Body of pancreas (tissue), 4 donors: ENCODE measurements at regions not wholly inside any gene's neighbourhood (a gene's known extent, or its start where the extent isn't known, plus 50 kb on each side); places are given as distances from the start of the nearest gene placed in this dataset.

ENCODE experiments used
- POLR2A ChIP-seq, 3 donors: fragments of 450-650 bp; IDR thresholded peaks; one replicate each; pipeline ENCODE4 v1.6.1; 2016; ENCODE audit warnings: antibody characterized with exemption in 3 of 3, mild to moderate bottlenecking in 2 of 3
- TF ChIP-seq, protein P1 (sequence below), 7 experiments: fragments of 450-650 bp in 4 of 7; fragments of 200-600 bp in 3 of 7; sonication (generic) in 3 of 7; IDR thresholded peaks; one replicate each; pipeline ENCODE4 v1.5.1; 2016 to 2019; ENCODE audit warnings: antibody characterized with exemption in 7 of 7

DNA sequence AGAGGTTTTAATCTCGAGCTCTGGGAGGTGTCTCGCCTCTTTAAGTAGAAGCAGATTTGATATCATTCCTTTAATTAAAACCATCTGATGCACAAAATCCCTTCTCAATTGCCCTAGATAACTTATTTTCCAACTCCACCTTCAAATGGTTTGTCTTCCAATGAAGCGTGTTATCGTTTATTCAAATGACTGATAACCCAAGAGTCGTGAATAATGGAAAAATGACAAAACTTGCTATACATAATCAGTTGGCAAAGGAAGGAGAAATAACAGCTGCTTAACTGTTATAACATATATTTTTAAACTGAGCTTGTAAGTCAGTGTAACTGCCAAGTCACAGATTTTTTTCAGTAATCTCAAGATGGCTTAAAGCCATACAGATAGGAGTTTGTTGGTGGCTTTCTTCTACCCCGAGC lies 144.6 kb downstream of the QPCT start:
- TF ChIP-seq, protein P1, sequence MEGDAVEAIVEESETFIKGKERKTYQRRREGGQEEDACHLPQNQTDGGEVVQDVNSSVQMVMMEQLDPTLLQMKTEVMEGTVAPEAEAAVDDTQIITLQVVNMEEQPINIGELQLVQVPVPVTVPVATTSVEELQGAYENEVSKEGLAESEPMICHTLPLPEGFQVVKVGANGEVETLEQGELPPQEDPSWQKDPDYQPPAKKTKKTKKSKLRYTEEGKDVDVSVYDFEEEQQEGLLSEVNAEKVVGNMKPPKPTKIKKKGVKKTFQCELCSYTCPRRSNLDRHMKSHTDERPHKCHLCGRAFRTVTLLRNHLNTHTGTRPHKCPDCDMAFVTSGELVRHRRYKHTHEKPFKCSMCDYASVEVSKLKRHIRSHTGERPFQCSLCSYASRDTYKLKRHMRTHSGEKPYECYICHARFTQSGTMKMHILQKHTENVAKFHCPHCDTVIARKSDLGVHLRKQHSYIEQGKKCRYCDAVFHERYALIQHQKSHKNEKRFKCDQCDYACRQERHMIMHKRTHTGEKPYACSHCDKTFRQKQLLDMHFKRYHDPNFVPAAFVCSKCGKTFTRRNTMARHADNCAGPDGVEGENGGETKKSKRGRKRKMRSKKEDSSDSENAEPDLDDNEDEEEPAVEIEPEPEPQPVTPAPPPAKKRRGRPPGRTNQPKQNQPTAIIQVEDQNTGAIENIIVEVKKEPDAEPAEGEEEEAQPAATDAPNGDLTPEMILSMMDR (IDR thresholded peaks at IDR 0.05): no peak
- TF ChIP-seq POLR2A (IDR thresholded peaks at IDR 0.05): no peak
